ENCODE measurements at regions not wholly inside any gene's neighbourhood (a gene's known extent, or its start where the extent isn't known, plus 50 kb on each side); places are given as distances from the start of the nearest gene placed in this dataset.

DNA sequence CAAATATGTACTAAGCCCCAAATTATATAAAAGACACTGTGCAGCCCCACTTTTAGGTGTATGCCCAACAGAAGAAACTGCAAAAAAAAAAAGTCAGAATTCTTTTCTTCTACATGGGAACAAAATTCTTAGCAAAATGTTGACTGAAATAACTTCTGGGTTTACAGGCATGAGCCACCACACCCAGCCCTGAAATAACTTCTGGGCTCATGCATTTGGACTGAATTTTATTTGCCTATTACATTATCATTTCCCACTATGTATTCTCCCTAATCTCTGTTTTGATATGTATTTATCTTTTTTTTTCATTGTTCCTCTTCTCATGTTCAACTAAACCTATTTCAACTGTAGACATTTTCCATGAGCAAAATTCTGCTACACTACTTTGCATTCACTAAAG, 169.2 kb downstream of the GRIN2B start:
- peaks cover 1% of the 10 kb centered on the region for H3K27me3 Mint-ChIP-seq
- no peak overlapping the region for H3K4me3 Mint-ChIP-seq
- H3K27ac Mint-ChIP-seq: no peak overlapping the region
- no peaks in the 10 kb centered on the region for H3K36me3 Mint-ChIP-seq
- H3K9me3 Mint-ChIP-seq (ENCODE audit: low read depth): no peaks in the 10 kb centered on the region
- no peaks in the 10 kb centered on the region for H3K4me1 Mint-ChIP-seq (ENCODE audit: low read depth)

DNA sequence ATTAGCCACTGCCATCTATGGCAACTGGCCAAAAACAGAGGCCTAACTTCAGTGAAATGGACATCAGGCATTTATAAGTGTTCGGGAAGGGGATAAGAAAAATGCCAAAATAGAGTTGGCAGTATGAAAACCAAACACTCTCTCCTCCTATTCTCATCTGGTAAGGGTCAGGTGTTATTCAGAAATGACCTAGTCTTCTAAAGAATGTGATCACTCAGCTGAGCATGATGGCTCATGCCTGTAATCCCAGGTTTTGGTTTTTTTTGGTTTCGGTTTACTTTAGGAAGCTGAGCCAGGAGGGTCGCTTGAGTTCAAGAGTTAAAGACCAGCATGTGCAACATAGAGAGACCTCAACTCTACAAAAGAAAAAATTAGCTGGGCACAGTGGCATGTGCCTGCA, 170.3 kb downstream of the GRIN2B start:
- Mint-ChIP-seq H3K4me1 (ENCODE audit: low read depth) (no peaks in the 10 kb centered on the region), H3K36me3 (no peaks in the 10 kb centered on the region), H3K27me3 (peaks cover 3% of the 10 kb centered on the region), H3K27ac (no peak overlapping the region), H3K9me3 (ENCODE audit: low read depth) (no peaks in the 10 kb centered on the region), H3K4me3 (no peak overlapping the region)

DNA sequence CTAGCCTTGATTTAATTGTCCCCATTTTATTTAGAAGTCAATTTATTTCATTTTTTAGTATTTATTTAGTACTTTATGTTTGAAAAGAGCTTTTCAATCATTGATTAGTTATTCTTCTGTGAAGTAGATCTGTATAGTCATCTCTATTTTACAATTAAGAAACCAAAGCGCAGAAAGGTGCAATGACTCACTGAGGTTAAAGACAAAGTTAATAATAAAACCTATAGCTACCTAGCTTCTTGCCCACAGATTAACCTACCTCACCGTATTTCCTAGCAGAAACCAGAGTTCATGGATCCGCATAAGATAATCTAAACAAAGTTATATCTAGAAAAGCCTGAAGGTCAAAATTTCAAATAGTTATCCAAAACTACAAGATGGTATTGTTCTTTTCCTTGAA, 176.4 kb downstream of the GRIN2B start:
- Mint-ChIP-seq H3K4me1 (ENCODE audit: low read depth) (no peaks in the 10 kb centered on the region), H3K4me3 (no peak overlapping the region), H3K9me3 (ENCODE audit: low read depth) (no peaks in the 10 kb centered on the region), H3K27me3 (peaks cover 2% of the 10 kb centered on the region), H3K27ac (no peak overlapping the region), H3K36me3 (no peaks in the 10 kb centered on the region)

GRCh38 chr12:13801543-13801942, 179.9 kb downstream of the GRIN2B start:
- Mint-ChIP-seq H3K9me3 (ENCODE audit: low read depth) (no peaks in the 10 kb centered on the region), H3K27ac (no peak overlapping the region), H3K4me1 (ENCODE audit: low read depth) (no peaks in the 10 kb centered on the region), H3K36me3 (no peaks in the 10 kb centered on the region), H3K4me3 (no peak overlapping the region), H3K27me3 (peaks cover 2% of the 10 kb centered on the region)

GRCh38 chr12:13799574-13799973, 181.8 kb downstream of the GRIN2B start:
- Mint-ChIP-seq H3K4me3 (no peak overlapping the region), H3K4me1 (ENCODE audit: low read depth) (no peaks in the 10 kb centered on the region), H3K9me3 (ENCODE audit: low read depth) (no peaks in the 10 kb centered on the region), H3K27ac (no peak overlapping the region), H3K36me3 (no peaks in the 10 kb centered on the region), H3K27me3 (no peaks in the 10 kb centered on the region)

- Mint-ChIP-seq H3K36me3 (no peaks in the 10 kb centered on the region), H3K9me3 (ENCODE audit: low read depth) (peaks cover 4% of the 10 kb centered on the region), H3K27me3 (no peaks in the 10 kb centered on the region), H3K27ac (no peak overlapping the region), H3K4me3 (no peak overlapping the region), H3K4me1 (ENCODE audit: low read depth) (no peaks in the 10 kb centered on the region)
Observed at GRCh38 chr12:13798162-13798561, 183.2 kb downstream of the GRIN2B start.

- peaks cover 4% of the 10 kb centered on the region for H3K9me3 Mint-ChIP-seq (ENCODE audit: low read depth)
- H3K36me3 Mint-ChIP-seq: no peaks in the 10 kb centered on the region
- H3K4me1 Mint-ChIP-seq (ENCODE audit: low read depth): no peaks in the 10 kb centered on the region
- H3K27ac Mint-ChIP-seq: no peak overlapping the region
- H3K4me3 Mint-ChIP-seq: no peak overlapping the region
- peaks cover 1% of the 10 kb centered on the region for H3K27me3 Mint-ChIP-seq
Observed at GRCh38 chr12:13794706-13795105, 186.7 kb downstream of the GRIN2B start.

DNA sequence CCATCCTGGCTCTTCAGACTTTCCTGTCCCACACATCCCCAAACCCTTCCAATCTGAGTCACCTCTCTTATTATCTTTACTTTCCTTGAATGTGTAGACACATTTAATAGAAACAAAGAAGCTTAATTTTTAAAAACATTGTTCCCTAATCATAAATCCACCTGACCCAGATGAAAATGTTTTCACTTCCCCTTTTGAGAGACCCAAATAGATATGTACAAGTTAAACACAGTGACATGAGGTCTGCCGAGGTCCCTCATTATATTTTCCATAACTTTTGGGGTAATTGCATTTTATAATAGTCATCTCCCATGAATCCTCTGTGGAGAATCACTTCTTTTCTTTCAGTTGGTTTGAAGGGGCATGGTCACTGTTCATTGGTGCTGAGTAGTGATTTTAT, 191.1 kb downstream of the GRIN2B start:
- Mint-ChIP-seq H3K4me1 (ENCODE audit: low read depth) (no peaks in the 10 kb centered on the region), H3K27ac (no peak overlapping the region), H3K27me3 (peaks cover 4% of the 10 kb centered on the region), H3K36me3 (no peaks in the 10 kb centered on the region), H3K9me3 (ENCODE audit: low read depth) (peaks cover 4% of the 10 kb centered on the region), H3K4me3 (no peak overlapping the region)

- H3K9me3 Mint-ChIP-seq (ENCODE audit: low read depth): no peaks in the 10 kb centered on the region
- H3K4me1 Mint-ChIP-seq (ENCODE audit: low read depth): no peaks in the 10 kb centered on the region
- no peak overlapping the region for H3K4me3 Mint-ChIP-seq
- H3K27me3 Mint-ChIP-seq: peaks cover 4% of the 10 kb centered on the region
- H3K36me3 Mint-ChIP-seq: no peaks in the 10 kb centered on the region
- no peak overlapping the region for H3K27ac Mint-ChIP-seq
Observed at GRCh38 chr12:13788626-13789025, 192.8 kb downstream of the GRIN2B start.

DNA sequence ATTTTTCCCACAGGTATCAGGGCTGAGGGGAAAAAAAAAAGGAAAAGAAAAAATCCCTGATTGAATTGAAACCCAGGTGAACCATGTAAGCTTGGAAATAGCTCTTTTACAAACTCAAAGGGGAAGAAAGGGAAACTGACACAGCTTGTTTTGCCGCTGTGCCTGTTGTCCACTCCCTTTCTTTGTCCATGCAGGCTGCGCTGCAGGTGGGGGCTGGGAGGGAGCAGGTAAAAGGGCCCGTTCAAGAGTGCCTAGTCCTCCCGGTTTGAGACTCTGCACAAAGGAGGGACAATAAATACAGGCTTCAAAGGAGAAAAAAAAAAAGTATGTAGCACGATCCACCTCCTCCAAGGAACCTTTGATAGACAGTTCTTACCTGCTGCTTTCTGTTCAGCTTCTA, 194.8 kb downstream of the GRIN2B start:
- Mint-ChIP-seq H3K4me1 (ENCODE audit: low read depth) (no peaks in the 10 kb centered on the region), H3K27me3 (peaks cover 6% of the 10 kb centered on the region), H3K36me3 (no peaks in the 10 kb centered on the region), H3K9me3 (ENCODE audit: low read depth) (peaks cover 5% of the 10 kb centered on the region), H3K4me3 (no peak overlapping the region), H3K27ac (no peak overlapping the region)

DNA sequence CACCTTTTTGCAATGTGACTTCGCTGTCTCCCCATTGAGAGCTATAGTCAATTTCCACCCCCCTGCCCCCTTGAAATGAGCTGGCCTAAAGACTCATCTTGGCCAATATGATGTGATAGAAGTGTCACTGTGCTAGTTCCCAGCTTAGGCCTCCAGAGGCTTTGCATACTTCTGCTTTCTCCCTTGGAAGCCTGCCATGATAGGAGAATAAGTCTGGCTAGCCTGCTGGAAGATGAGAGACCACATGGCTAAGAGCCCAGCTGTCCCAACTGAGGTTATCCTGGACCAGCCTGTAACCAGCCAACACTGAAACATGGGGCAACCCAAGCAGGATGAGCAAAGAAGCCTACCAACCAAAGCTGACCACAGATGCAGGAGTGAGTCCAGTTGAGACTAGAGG, 196.9 kb downstream of the GRIN2B start:
- no peaks in the 10 kb centered on the region for H3K36me3 Mint-ChIP-seq
- H3K4me1 Mint-ChIP-seq (ENCODE audit: low read depth): no peaks in the 10 kb centered on the region
- H3K9me3 Mint-ChIP-seq (ENCODE audit: low read depth): peaks cover 5% of the 10 kb centered on the region
- no peak overlapping the region for H3K4me3 Mint-ChIP-seq
- H3K27me3 Mint-ChIP-seq: peaks cover 6% of the 10 kb centered on the region
- H3K27ac Mint-ChIP-seq: no peak overlapping the region

DNA sequence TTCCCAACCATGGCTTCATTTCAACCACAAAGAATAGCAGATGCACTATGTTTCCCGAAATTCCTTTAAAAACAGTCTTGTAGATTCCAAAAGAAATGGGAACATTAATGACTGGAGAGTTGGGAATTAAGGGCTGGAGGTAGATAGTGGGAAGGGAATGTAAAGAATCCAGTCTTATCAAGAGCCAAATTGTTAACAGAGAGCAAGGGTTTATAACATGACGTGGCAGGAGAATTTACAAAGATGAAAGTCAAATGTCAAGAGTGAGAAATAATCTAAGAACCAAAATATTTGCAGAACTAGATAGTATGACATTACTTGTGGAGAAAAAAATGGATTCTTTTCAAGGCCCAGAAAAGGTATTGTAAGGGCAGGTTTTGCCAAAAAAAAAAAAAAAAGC, 200.9 kb downstream of the GRIN2B start:
- H3K4me3 Mint-ChIP-seq: no peak overlapping the region
- no peak overlapping the region for H3K27ac Mint-ChIP-seq
- H3K9me3 Mint-ChIP-seq (ENCODE audit: low read depth): peaks cover 5% of the 10 kb centered on the region
- H3K36me3 Mint-ChIP-seq: no peaks in the 10 kb centered on the region
- H3K27me3 Mint-ChIP-seq: peaks cover 8% of the 10 kb centered on the region
- H3K4me1 Mint-ChIP-seq (ENCODE audit: low read depth): no peaks in the 10 kb centered on the region

DNA sequence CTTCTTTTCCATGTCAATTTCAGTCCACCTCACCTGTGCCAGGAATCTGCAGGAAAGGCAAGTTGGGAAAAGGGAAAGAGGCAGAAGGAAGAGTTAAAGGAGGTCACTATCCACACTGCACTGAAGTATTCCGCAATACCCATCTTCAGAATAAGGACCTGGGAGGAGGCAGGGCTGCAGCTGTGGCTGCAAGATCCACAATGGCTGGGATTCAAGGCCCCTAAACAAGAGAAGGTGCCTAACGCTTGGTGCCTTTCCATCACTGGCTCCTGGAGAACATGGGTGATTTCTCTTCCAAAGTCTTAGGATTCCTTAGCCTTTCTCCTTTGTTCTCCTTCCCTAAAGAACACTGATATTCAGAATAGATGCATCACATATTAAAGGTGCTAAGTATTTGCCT, 204.0 kb downstream of the GRIN2B start:
- Mint-ChIP-seq H3K27ac (no peak overlapping the region), H3K4me3 (no peak overlapping the region), H3K27me3 (peaks cover 3% of the 10 kb centered on the region), H3K4me1 (ENCODE audit: low read depth) (no peaks in the 10 kb centered on the region), H3K9me3 (ENCODE audit: low read depth) (no peaks in the 10 kb centered on the region), H3K36me3 (no peaks in the 10 kb centered on the region)

DNA sequence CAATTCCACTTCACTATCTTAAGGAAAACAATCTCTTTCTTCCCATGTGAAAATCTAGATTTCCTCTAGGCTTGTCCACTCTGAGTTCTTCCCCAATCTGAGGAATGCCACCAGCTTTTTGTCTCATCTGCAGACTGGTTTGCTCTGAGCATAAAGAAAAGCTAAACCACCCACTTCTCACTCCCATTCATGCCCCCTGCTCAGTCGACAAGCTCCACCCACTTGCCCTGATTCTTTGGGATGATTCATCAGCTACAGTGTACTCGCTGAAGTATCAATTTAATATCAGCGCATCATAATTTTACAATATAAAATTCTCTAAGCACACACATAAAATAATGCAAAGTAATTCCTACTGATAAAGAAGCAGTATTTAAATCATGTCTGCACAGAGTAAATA, 209.1 kb downstream of the GRIN2B start:
- H3K36me3 Mint-ChIP-seq: no peaks in the 10 kb centered on the region
- H3K4me1 Mint-ChIP-seq (ENCODE audit: low read depth): no peaks in the 10 kb centered on the region
- no peak overlapping the region for H3K27ac Mint-ChIP-seq
- H3K4me3 Mint-ChIP-seq: no peak overlapping the region
- H3K9me3 Mint-ChIP-seq (ENCODE audit: low read depth): no peaks in the 10 kb centered on the region
- H3K27me3 Mint-ChIP-seq: peaks cover 3% of the 10 kb centered on the region

DNA sequence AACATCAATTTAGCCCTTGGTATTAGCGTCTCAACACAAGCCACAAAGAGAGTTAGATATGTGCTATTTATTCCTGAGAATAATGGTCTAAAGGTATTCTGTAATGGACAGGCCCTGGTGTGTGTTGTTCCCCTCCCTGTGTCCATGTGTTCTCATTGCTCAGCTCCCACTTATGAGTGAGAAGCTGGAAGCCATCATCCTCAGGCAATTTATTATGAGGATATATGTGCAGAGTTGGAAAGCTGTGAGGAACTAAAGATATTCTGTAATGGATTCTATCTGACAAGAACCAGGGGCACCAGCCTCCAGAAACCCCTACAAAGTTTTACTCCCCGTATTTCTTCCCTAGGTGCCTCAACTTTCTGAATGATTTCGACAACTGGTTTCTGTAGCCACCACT, 210.8 kb downstream of the GRIN2B start:
- H3K27ac Mint-ChIP-seq: no peak overlapping the region
- H3K9me3 Mint-ChIP-seq (ENCODE audit: low read depth): no peaks in the 10 kb centered on the region

DNA sequence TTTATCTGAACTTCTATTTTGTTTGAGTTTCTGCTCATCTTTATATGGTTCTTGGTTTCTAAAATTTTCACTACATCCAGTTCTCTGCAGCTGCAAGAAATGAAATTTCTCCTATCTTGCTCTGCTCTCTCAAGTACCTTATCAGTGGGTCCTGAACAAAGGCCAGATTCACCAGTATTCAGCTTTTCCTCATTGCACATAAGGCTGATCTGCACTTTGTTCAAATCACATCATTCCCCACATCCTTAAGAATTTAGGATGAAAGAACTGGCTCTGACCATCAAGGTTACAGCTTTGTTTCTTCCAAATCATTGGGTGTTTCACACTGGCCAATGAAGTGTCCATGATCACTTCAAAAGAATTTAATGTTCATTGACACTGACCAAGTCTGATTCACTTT, 211.4 kb downstream of the GRIN2B start:
- Mint-ChIP-seq H3K9me3 (ENCODE audit: low read depth) (no peaks in the 10 kb centered on the region), H3K4me3 (no peak overlapping the region), H3K36me3 (no peaks in the 10 kb centered on the region)

More for the DNA sequence above, 210.8 kb downstream of the GRIN2B start:
- Mint-ChIP-seq H3K4me3 (no peak overlapping the region), H3K36me3 (no peaks in the 10 kb centered on the region), H3K27me3 (no peaks in the 10 kb centered on the region), H3K4me1 (ENCODE audit: low read depth) (no peaks in the 10 kb centered on the region)

GRCh38 chr12:13769273-13769672, 212.1 kb downstream of the GRIN2B start:
- H3K9me3 Mint-ChIP-seq (ENCODE audit: low read depth): no peaks in the 10 kb centered on the region
- H3K27ac Mint-ChIP-seq: no peak overlapping the region
- no peaks in the 10 kb centered on the region for H3K36me3 Mint-ChIP-seq
- no peaks in the 10 kb centered on the region for H3K4me1 Mint-ChIP-seq (ENCODE audit: low read depth)
- peaks cover under 1% of the 10 kb centered on the region for H3K27me3 Mint-ChIP-seq
- H3K4me3 Mint-ChIP-seq: no peak overlapping the region

More for the DNA sequence above, 211.4 kb downstream of the GRIN2B start:
- no peak overlapping the region for H3K27ac Mint-ChIP-seq
- H3K4me1 Mint-ChIP-seq (ENCODE audit: low read depth): no peaks in the 10 kb centered on the region
- no peaks in the 10 kb centered on the region for H3K27me3 Mint-ChIP-seq
